ENCODE measurements at regions not wholly inside any gene's neighbourhood (a gene's known extent, or its start where the extent isn't known, plus 50 kb on each side); places are given as distances from the start of the nearest gene placed in this dataset.

GRCh38 chr10:57723305-57723704, 544.4 kb downstream of the IPMK start:
- H3K27ac ChIP-seq, result no peak overlapping the region
- no peaks in the 10 kb centered on the region for H3K36me3 ChIP-seq
- no peak overlapping the region for H3K4me3 ChIP-seq
- DNase-seq, result no peak
- no peaks in the 10 kb centered on the region for H3K4me1 ChIP-seq
- no peaks in the 10 kb centered on the region for H3K27me3 ChIP-seq
- intact Hi-C loops (cut with DNase I; ENCODE audit: low total_unique reads), result no loop called here
- no peaks in the 10 kb centered on the region for H3K9me3 ChIP-seq
- no peak for TF ChIP-seq CTCF (IDR thresholded peaks at IDR 0.05)

- TF ChIP-seq CTCF (IDR thresholded peaks at IDR 0.05), result peak in 1 of 2 experiments; percentile 15
- intact Hi-C loops (cut with DNase I; ENCODE audit: low total_unique reads), result no loop called here
- DNase-seq, result no peak
- no peaks in the 10 kb centered on the region for H3K9me3 ChIP-seq
- no peak overlapping the region for H3K4me3 ChIP-seq
- no peaks in the 10 kb centered on the region for H3K36me3 ChIP-seq
- no peaks in the 10 kb centered on the region for H3K4me1 ChIP-seq
- no peaks in the 10 kb centered on the region for H3K27me3 ChIP-seq
- no peak overlapping the region for H3K27ac ChIP-seq
These were observed 550.8 kb downstream of the IPMK start for GRCh38 chr10:57716884-57717283.

GRCh38 chr10:57715233-57715632, 552.5 kb downstream of the IPMK start:
- Histone ChIP-seq H3K4me1 (no peaks in the 10 kb centered on the region), H3K4me3 (no peak overlapping the region), H3K36me3 (no peaks in the 10 kb centered on the region), H3K27me3 (no peaks in the 10 kb centered on the region), H3K27ac (no peak overlapping the region), H3K9me3 (no peaks in the 10 kb centered on the region)
- no peak for DNase-seq
- no peak for TF ChIP-seq CTCF (IDR thresholded peaks at IDR 0.05)
- intact Hi-C loops (cut with DNase I; ENCODE audit: low total_unique reads), result no loop called here

- no peak overlapping the region for H3K4me3 ChIP-seq
- intact Hi-C loops (cut with DNase I; ENCODE audit: low total_unique reads), result no loop called here
- peaks cover 0 to 14% (median 5%) of the 10 kb centered on the region in 4 donors for H3K4me1 ChIP-seq
- no peak overlapping the region for H3K27ac ChIP-seq
- DNase-seq, result no peak
- no peaks in the 10 kb centered on the region for H3K27me3 ChIP-seq
- no peak for TF ChIP-seq CTCF (IDR thresholded peaks at IDR 0.05)
- H3K36me3 ChIP-seq, result no peaks in the 10 kb centered on the region
- H3K9me3 ChIP-seq, result no peaks in the 10 kb centered on the region
These were observed 560.4 kb downstream of the IPMK start for GRCh38 chr10:57707300-57707658.

GRCh38 chr10:57706576-57707299, 561.0 kb downstream of the IPMK start:
- intact Hi-C loops (cut with DNase I; ENCODE audit: low total_unique reads), result no loop called here
- no peaks in the 10 kb centered on the region for H3K36me3 ChIP-seq

More at GRCh38 chr10:57706576-57707299, 561.0 kb downstream of the IPMK start:
- H3K9me3 ChIP-seq, result no peaks in the 10 kb centered on the region
- H3K27ac ChIP-seq, result no peak overlapping the region
- no peak for TF ChIP-seq CTCF (IDR thresholded peaks at IDR 0.05)
- H3K4me1 ChIP-seq, result peaks cover 0 to 14% (median 5%) of the 10 kb centered on the region in 4 donors
- H3K27me3 ChIP-seq, result no peaks in the 10 kb centered on the region
- H3K4me3 ChIP-seq, result no peak overlapping the region
- DNase-seq, result no peak

Measured in tibial artery (tissue), 4 donors.